ENCODE measurements at regions not wholly inside any gene's neighbourhood (a gene's known extent, or its start where the extent isn't known, plus 50 kb on each side); places are given as distances from the start of the nearest gene placed in this dataset.
"Not testable (repeated sequence)": the region's sequence is repeated elsewhere in the genome, so short reads cannot be mapped to it uniquely, and the experiment has no call there.

GRCh38 chr12:84183576-84183975, 729.0 kb downstream of the SLC6A15 start:
- no peak for DNase-seq (ENCODE audit: low spot score)
- H3K27me3 Mint-ChIP-seq (ENCODE audit: low read depth): no peaks in the 10 kb centered on the region
- intact Hi-C loops (cut with micrococcal nuclease): no loop called here
- H3K36me3 Mint-ChIP-seq (ENCODE audit: low read depth): no peaks in the 10 kb centered on the region
- H3K4me3 Mint-ChIP-seq (ENCODE audit: low read depth): no peak overlapping the region
- H3K4me1 Mint-ChIP-seq (ENCODE audit: low read depth): no peaks in the 10 kb centered on the region
- H3K27ac Mint-ChIP-seq: no peak overlapping the region
- H3K9me3 Mint-ChIP-seq: peaks cover 20% of the 10 kb centered on the region

GRCh38 chr12:84174115-84174514, 738.5 kb downstream of the SLC6A15 start:
- intact Hi-C loops (cut with micrococcal nuclease): no loop called here
- Mint-ChIP-seq H3K4me3 (ENCODE audit: low read depth) (no peak overlapping the region), H3K27ac (no peak overlapping the region), H3K27me3 (ENCODE audit: low read depth) (no peaks in the 10 kb centered on the region), H3K4me1 (ENCODE audit: low read depth) (no peaks in the 10 kb centered on the region), H3K9me3 (peaks cover 4% of the 10 kb centered on the region), H3K36me3 (ENCODE audit: low read depth) (no peaks in the 10 kb centered on the region)
- DNase-seq (ENCODE audit: low spot score): no peak

DNA sequence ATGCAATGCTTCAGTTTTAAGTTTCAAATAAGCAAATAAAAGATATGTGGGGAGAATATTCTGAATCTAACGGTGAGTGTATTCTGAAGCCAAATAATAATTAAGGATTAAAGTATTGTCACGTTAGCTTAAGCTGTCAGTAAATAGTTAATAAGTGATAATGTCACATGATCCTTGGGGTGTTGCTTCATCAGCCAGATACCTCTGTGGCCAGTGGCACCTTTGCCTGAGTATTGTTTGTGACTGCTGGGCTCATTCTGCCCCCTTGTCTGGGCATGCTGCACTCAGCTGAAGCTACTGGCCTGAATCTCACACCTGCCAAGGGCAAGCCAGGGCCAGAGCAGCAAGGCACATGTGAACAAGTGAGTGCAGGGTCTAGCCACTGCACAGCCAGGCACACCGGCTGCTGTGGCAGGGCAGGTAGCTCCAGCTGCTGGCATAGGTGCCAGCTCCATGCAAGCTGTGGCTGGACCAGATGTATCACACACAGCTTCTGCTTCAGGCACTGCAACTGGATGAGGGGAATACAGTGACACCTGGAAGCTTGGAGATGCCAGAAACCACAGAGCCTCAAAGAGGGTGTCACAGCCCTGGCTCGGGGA, 739.7 kb downstream of the SLC6A15 start:
- Mint-ChIP-seq H3K9me3 (peaks cover 4% of the 10 kb centered on the region), H3K4me1 (ENCODE audit: low read depth) (no peaks in the 10 kb centered on the region), H3K36me3 (ENCODE audit: low read depth) (no peaks in the 10 kb centered on the region), H3K27ac (no peak overlapping the region), H3K4me3 (ENCODE audit: low read depth) (no peak overlapping the region), H3K27me3 (ENCODE audit: low read depth) (no peaks in the 10 kb centered on the region)
- DNase-seq (ENCODE audit: low spot score): no peak
- intact Hi-C loops (cut with micrococcal nuclease): no loop called here

- Mint-ChIP-seq H3K36me3 (ENCODE audit: low read depth) (no peaks in the 10 kb centered on the region), H3K4me1 (ENCODE audit: low read depth) (no peaks in the 10 kb centered on the region), H3K9me3 (peaks cover 16% of the 10 kb centered on the region), H3K4me3 (ENCODE audit: low read depth) (no peak overlapping the region), H3K27me3 (ENCODE audit: low read depth) (no peaks in the 10 kb centered on the region), H3K27ac (no peak overlapping the region)
- no peak for DNase-seq (ENCODE audit: low spot score)
- intact Hi-C loops (cut with micrococcal nuclease): no loop called here
Measured at GRCh38 chr12:84166812-84167211, 745.8 kb downstream of the SLC6A15 start.

- no peak for DNase-seq (ENCODE audit: low spot score)
- no peaks in the 10 kb centered on the region for H3K4me1 Mint-ChIP-seq (ENCODE audit: low read depth)
- H3K27me3 Mint-ChIP-seq (ENCODE audit: low read depth): no peaks in the 10 kb centered on the region
- H3K36me3 Mint-ChIP-seq (ENCODE audit: low read depth): no peaks in the 10 kb centered on the region
- peaks cover 16% of the 10 kb centered on the region for H3K9me3 Mint-ChIP-seq
- no peak overlapping the region for H3K4me3 Mint-ChIP-seq (ENCODE audit: low read depth)
- H3K27ac Mint-ChIP-seq: no peak overlapping the region
- intact Hi-C loops (cut with micrococcal nuclease): no loop called here
Measured at GRCh38 chr12:84165998-84166571, 746.5 kb downstream of the SLC6A15 start.

GRCh38 chr12:84161296-84161695, 751.3 kb downstream of the SLC6A15 start:
- H3K36me3 Mint-ChIP-seq (ENCODE audit: low read depth): no peaks in the 10 kb centered on the region
- no peak overlapping the region for H3K27ac Mint-ChIP-seq
- H3K9me3 Mint-ChIP-seq: peaks cover 10% of the 10 kb centered on the region
- H3K4me1 Mint-ChIP-seq (ENCODE audit: low read depth): no peaks in the 10 kb centered on the region
- no peak overlapping the region for H3K4me3 Mint-ChIP-seq (ENCODE audit: low read depth)
- H3K27me3 Mint-ChIP-seq (ENCODE audit: low read depth): no peaks in the 10 kb centered on the region
- intact Hi-C loops (cut with micrococcal nuclease): no loop called here
- no peak for DNase-seq (ENCODE audit: low spot score)

DNA sequence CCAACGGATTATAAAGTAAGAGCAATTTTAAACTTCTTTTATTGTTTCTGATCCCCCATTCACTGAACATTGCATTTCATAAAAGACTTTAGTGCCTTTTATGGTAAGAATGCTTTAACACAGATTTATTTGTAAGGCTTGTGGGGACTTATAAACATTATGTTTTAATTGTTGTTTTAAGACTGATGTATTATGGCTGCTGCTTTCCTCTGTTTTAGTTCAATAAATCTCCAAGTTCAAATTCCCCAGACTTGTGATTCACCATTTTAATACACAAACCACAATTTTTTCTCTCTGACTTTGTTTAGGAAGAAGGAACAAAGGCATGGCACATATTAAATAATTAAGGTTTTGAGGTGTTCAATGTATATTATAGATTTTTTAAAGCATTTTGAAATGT, 753.3 kb downstream of the SLC6A15 start:
- no peaks in the 10 kb centered on the region for H3K27me3 Mint-ChIP-seq (ENCODE audit: low read depth)
- peaks cover 9% of the 10 kb centered on the region for H3K9me3 Mint-ChIP-seq
- no peak overlapping the region for H3K4me3 Mint-ChIP-seq (ENCODE audit: low read depth)
- H3K4me1 Mint-ChIP-seq (ENCODE audit: low read depth): no peaks in the 10 kb centered on the region
- no peak for DNase-seq (ENCODE audit: low spot score)
- intact Hi-C loops (cut with micrococcal nuclease): no loop called here
- H3K27ac Mint-ChIP-seq: no peak overlapping the region
- no peaks in the 10 kb centered on the region for H3K36me3 Mint-ChIP-seq (ENCODE audit: low read depth)

DNA sequence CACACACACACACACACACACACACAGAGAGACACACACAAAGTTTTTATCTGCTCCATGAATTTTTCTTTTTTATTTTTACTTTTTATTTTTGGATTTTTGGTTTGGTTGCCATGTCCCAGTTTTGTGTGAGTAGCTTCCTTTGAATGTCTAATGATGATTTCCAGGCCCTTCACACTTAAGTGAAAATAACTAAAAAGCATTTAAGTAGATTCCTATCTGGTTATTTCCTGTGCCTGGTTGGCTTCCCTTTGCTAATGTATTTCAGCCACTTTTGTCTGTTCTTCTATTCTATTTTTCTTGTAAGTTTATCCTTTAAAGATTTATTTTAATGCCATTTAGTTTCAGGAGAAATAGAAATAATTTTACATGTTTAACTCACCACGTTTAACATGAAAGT, 755.4 kb downstream of the SLC6A15 start:
- Mint-ChIP-seq H3K36me3 (ENCODE audit: low read depth) (no peaks in the 10 kb centered on the region), H3K4me3 (ENCODE audit: low read depth) (no peak overlapping the region)
- intact Hi-C loops (cut with micrococcal nuclease): no loop called here

DNA sequence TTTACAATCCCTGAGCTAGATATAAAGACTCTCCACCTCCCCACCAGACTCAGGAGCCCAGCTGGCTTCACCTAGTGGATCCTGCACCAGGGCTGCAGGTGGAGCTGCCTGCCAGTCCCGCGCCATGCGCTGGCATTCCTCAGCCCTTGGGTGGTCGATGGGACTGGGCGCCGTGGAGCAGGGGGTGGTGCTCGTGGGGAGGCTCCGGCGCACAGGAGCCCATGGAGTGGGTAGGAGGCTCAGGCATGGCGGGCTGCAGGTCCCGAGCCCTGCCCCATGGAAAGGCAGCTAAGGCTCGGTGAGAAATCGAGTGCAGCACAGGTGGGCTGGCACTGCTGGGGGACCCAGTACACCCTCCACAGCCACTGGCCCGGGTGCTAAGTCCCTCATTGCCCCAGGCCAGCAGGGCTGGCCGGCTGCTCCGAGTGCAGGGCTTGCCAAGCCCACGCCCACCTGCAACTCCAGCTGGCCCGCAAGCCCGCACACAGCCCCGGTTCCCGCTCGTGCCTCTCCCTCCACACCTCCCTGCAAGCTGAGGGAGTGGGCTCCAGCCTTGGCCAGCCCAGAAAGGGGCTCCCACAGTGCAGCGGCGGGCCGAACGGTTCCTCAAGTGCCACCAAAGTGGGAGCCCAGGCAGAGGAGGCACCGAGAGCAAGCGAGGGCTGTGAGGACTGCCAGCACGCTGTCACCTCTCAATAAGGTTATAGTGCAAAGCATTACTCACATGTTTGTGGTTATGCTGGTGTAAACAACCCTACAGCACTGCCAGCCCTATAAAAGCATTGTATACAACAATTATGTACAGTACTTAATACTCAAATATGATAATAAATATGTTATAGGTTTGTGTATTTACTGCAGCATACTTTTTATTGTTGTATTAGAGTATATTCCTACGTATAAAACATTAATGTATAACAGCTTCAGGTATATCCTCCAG, 757.3 kb downstream of the SLC6A15 start:
- H3K27ac Mint-ChIP-seq; H3K4me3 Mint-ChIP-seq (ENCODE audit: low read depth); H3K27me3 Mint-ChIP-seq (ENCODE audit: low read depth); H3K4me1 Mint-ChIP-seq (ENCODE audit: low read depth); DNase-seq (ENCODE audit: low spot score); intact Hi-C loops (cut with micrococcal nuclease); H3K36me3 Mint-ChIP-seq (ENCODE audit: low read depth): not testable (repeated sequence)
- H3K9me3 Mint-ChIP-seq: peaks cover 22% of the 10 kb centered on the region

More for the DNA sequence above, 755.4 kb downstream of the SLC6A15 start:
- no peaks in the 10 kb centered on the region for H3K27me3 Mint-ChIP-seq (ENCODE audit: low read depth)
- peaks cover 14% of the 10 kb centered on the region for H3K9me3 Mint-ChIP-seq
- no peak overlapping the region for H3K27ac Mint-ChIP-seq
- H3K4me1 Mint-ChIP-seq (ENCODE audit: low read depth): no peaks in the 10 kb centered on the region
- DNase-seq (ENCODE audit: low spot score): no peak

DNA sequence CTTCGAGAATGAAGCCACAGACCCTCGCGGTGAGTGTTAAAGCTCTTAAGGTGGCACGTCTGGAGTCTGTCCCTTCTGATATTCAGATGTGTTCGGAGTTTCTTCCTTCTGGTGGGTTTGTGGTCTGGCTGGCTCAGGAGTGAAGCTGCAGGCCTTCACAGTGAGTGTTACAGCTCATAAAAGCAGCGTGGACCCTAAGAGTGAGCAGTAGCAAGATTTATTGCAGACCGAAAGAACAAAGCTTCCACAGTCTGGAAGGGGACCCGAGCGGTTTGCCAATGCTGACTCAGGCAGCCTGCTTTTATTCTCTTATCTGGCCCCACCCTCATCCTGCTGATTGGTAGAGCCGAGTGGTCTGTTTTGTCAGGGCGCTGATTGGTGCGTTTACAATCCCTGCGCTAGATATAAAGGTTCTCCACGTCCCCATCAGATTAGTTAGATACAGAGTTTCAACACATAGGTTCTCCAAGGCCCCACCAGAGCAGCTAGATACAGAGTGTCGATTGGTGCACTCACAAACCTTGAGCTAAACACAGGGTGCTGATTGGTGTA, 758.1 kb downstream of the SLC6A15 start:
- H3K4me1 Mint-ChIP-seq (ENCODE audit: low read depth); H3K4me3 Mint-ChIP-seq (ENCODE audit: low read depth); DNase-seq (ENCODE audit: low spot score); H3K27ac Mint-ChIP-seq; H3K36me3 Mint-ChIP-seq (ENCODE audit: low read depth); intact Hi-C loops (cut with micrococcal nuclease); H3K27me3 Mint-ChIP-seq (ENCODE audit: low read depth): not testable (repeated sequence)
- H3K9me3 Mint-ChIP-seq: peaks cover 27% of the 10 kb centered on the region

GRCh38 chr12:84150201-84150600, 762.4 kb downstream of the SLC6A15 start:
- Mint-ChIP-seq H3K4me3 (ENCODE audit: low read depth) (no peak overlapping the region), H3K27me3 (ENCODE audit: low read depth) (no peaks in the 10 kb centered on the region), H3K27ac (no peak overlapping the region), H3K4me1 (ENCODE audit: low read depth) (no peaks in the 10 kb centered on the region), H3K36me3 (ENCODE audit: low read depth) (no peaks in the 10 kb centered on the region), H3K9me3 (peaks cover 46% of the 10 kb centered on the region)
- DNase-seq (ENCODE audit: low spot score): no peak
- intact Hi-C loops (cut with micrococcal nuclease): no loop called here

GRCh38 chr12:84148335-84148734, 764.3 kb downstream of the SLC6A15 start:
- Mint-ChIP-seq H3K4me3 (ENCODE audit: low read depth) (no peak overlapping the region), H3K36me3 (ENCODE audit: low read depth) (no peaks in the 10 kb centered on the region), H3K27me3 (ENCODE audit: low read depth) (no peaks in the 10 kb centered on the region), H3K9me3 (peaks cover 41% of the 10 kb centered on the region), H3K4me1 (ENCODE audit: low read depth) (no peaks in the 10 kb centered on the region), H3K27ac (no peak overlapping the region)
- DNase-seq (ENCODE audit: low spot score): no peak
- intact Hi-C loops (cut with micrococcal nuclease): no loop called here

GRCh38 chr12:84136862-84137367, 775.7 kb downstream of the SLC6A15 start:
- Mint-ChIP-seq H3K4me3 (ENCODE audit: low read depth) (no peak overlapping the region), H3K36me3 (ENCODE audit: low read depth) (no peaks in the 10 kb centered on the region), H3K27ac (no peak overlapping the region), H3K27me3 (ENCODE audit: low read depth) (no peaks in the 10 kb centered on the region), H3K4me1 (ENCODE audit: low read depth) (no peaks in the 10 kb centered on the region), H3K9me3 (peaks cover 24% of the 10 kb centered on the region)
- intact Hi-C loops (cut with micrococcal nuclease): no loop called here
- DNase-seq (ENCODE audit: low spot score): no peak

Measured in activated T-helper 2 cell treated with anti-CD3 and anti-CD28 coated beads, Interferon-gamma antibody, Interleukin-2, Interleukin-4, amounts not matched to agents 10 μg/mL and 5 μg/mL and 100 μg/mL, durations not matched to agents 14 hours and 24 hours and 36 hours (primary cell).